ENCODE measurements at regions not wholly inside any gene's neighbourhood (a gene's known extent, or its start where the extent isn't known, plus 50 kb on each side); places are given as distances from the start of the nearest gene placed in this dataset.

- H3K9me3 ChIP-seq: no peaks in the 10 kb centered on the region
- no peak overlapping the region for H3K4me3 ChIP-seq
- TF ChIP-seq POLR2A (IDR thresholded peaks at IDR 0.05) (no peak), CTCF (IDR thresholded peaks at IDR 0.05) (no peak)
- intact Hi-C loops (cut with DNase I; ENCODE audit: low total_unique reads): no loop called here
- DNase-seq: no peak
- no peaks in the 10 kb centered on the region for H3K27me3 ChIP-seq
- H3K4me1 ChIP-seq: no peaks in the 10 kb centered on the region
- H3K36me3 ChIP-seq: no peaks in the 10 kb centered on the region
- H3K27ac ChIP-seq: no peak overlapping the region
Measured at GRCh38 chr12:118704527-118705241, 276.7 kb upstream of the SRRM4 start.

GRCh38 chr12:118706437-118706836 is 274.9 kb upstream of the SRRM4 start:
- no peak for DNase-seq
- Histone ChIP-seq H3K36me3 (no peaks in the 10 kb centered on the region), H3K9me3 (no peaks in the 10 kb centered on the region), H3K4me1 (no peaks in the 10 kb centered on the region), H3K27me3 (no peaks in the 10 kb centered on the region), H3K4me3 (no peak overlapping the region), H3K27ac (no peak overlapping the region)
- intact Hi-C loops (cut with DNase I; ENCODE audit: low total_unique reads): no loop called here
- no peak for TF ChIP-seq POLR2A (IDR thresholded peaks at IDR 0.05)
- TF ChIP-seq CTCF (IDR thresholded peaks at IDR 0.05): no peak

GRCh38 chr12:118709946-118710345 is 271.4 kb upstream of the SRRM4 start:
- Histone ChIP-seq H3K27me3 (no peaks in the 10 kb centered on the region), H3K4me3 (no peak overlapping the region), H3K27ac (no peak overlapping the region), H3K9me3 (no peaks in the 10 kb centered on the region), H3K36me3 (no peaks in the 10 kb centered on the region), H3K4me1 (no peaks in the 10 kb centered on the region)
- intact Hi-C loops (cut with DNase I; ENCODE audit: low total_unique reads): no loop called here
- TF ChIP-seq POLR2A (IDR thresholded peaks at IDR 0.05) (no peak), CTCF (IDR thresholded peaks at IDR 0.05) (no peak)
- no peak for DNase-seq

- Histone ChIP-seq H3K27me3 (no peaks in the 10 kb centered on the region), H3K4me1 (no peaks in the 10 kb centered on the region), H3K36me3 (no peaks in the 10 kb centered on the region), H3K9me3 (no peaks in the 10 kb centered on the region), H3K27ac (no peak overlapping the region), H3K4me3 (no peak overlapping the region)
- TF ChIP-seq CTCF (IDR thresholded peaks at IDR 0.05) (no peak), POLR2A (IDR thresholded peaks at IDR 0.05) (no peak)
- DNase-seq: no peak
- intact Hi-C loops (cut with DNase I; ENCODE audit: low total_unique reads): no loop called here
Measured at GRCh38 chr12:118711185-118711584, 270.2 kb upstream of the SRRM4 start.

GRCh38 chr12:118714051-118714460 is 267.3 kb upstream of the SRRM4 start:
- H3K4me1 ChIP-seq: no peaks in the 10 kb centered on the region
- no peaks in the 10 kb centered on the region for H3K36me3 ChIP-seq
- no peaks in the 10 kb centered on the region for H3K27me3 ChIP-seq
- H3K9me3 ChIP-seq: no peaks in the 10 kb centered on the region
- DNase-seq: no peak
- TF ChIP-seq CTCF (IDR thresholded peaks at IDR 0.05) (no peak), POLR2A (IDR thresholded peaks at IDR 0.05) (no peak)
- intact Hi-C loops (cut with DNase I; ENCODE audit: low total_unique reads): no loop called here
- no peak overlapping the region for H3K4me3 ChIP-seq
- no peak overlapping the region for H3K27ac ChIP-seq

All from uterus (tissue), 3 donors.